GM04503 (cell line): ENCODE measurements at regions not wholly inside any gene's neighbourhood (a gene's known extent, or its start where the extent isn't known, plus 50 kb on each side); places are given as distances from the start of the nearest gene placed in this dataset.

ENCODE experiments used
- DNase-seq: peaks from one replicate; pipeline ENCODE4 v3.0.0-alpha.2; 2012; ENCODE audit warnings: low read depth

GRCh38 chr14:34350903-34351302 lies 111.1 kb downstream of the SPTSSA start:
- no peak for DNase-seq

DNA sequence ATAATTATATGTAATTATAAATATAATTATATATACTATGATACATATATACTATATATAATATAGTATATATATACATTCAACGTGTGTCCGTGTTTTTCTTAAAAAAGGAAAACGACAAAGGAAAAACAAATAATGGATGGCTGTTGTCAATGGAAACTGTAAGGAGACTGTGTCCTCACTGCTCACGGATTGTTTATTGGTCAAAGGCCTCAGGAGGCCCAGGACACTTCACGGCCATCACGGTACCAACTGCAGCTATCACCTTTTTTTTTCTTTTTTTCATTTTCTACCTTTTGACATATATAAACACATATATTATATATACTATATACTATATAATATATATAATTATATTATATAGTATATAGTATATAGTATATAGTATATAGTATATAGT lies 113.4 kb downstream of the SPTSSA start:
- no peak for DNase-seq

- DNase-seq, result no peak
These were observed 114.4 kb downstream of the SPTSSA start for GRCh38 chr14:34347683-34348082.

GRCh38 chr14:34345718-34346465 lies 116.1 kb downstream of the SPTSSA start:
- DNase-seq, result no peak

GRCh38 chr14:34344318-34344717 lies 117.7 kb downstream of the SPTSSA start:
- DNase-seq, result no peak

DNA sequence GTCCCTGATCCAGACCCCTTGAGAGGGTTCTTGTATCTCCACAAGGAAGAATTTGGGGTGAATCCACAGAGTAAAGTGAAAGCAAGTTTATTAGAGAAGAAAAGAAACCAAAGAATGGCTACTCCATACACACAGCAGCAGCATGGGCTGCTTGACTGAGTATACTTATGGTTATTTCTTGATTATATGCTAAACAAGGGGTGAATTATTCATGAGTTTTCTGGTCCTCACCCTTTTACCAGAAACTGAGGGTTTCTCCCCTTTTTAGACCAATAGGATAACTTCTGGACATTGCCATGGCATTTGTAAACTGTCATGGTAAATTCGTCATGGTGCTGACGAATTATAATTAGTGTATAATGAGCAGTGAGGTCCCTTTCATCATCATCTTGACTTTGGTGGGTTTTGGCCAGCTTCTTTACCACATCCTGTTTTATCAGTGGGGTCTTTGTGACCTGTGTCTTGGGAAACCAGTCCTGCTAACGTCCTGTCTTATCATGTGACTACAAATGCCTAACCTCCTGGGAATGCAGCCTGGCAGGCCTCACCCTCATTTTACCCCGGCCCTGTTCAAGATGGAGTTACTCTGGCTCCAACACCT lies 121.9 kb downstream of the SPTSSA start:
- no peak for DNase-seq

DNA sequence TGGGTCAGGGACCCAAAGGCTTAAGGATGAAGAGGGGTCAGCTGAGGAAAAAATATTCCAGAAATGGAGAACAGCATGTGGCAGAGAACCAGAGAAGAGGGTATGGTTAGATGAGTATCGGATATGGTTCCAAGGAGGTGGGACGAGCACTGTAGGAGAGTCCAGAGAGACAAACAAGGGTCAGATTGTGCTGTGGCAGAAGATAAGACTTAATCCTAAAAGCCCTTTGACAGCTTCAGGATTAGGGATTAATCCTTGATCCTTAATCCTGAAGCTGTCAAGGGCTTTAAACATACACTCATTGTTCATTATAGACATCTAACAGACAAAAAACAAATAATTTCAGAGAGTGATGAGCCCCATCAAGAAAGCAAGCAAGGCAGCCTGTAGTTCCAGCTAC lies 124.0 kb downstream of the SPTSSA start:
- no peak for DNase-seq

DNA sequence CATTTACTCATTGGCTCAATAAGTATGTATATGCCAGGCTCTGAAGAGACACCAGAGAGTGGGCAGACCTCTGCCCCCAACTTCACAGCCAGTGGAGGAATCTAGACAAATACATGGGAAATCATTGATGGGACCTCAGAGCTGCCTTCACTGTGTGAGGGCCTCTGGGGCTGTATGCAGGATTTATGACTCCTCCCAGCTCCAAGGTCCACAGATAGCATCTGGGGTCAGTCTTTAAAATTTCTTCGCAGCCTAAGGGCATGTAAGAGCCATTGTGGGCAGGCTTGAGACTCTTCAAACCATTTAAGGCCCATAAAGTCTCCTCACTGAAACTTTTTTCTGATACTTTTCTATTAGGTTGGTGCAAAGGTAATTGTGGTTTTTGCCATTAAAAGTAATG lies 125.5 kb downstream of the SPTSSA start:
- DNase-seq, result no peak

DNA sequence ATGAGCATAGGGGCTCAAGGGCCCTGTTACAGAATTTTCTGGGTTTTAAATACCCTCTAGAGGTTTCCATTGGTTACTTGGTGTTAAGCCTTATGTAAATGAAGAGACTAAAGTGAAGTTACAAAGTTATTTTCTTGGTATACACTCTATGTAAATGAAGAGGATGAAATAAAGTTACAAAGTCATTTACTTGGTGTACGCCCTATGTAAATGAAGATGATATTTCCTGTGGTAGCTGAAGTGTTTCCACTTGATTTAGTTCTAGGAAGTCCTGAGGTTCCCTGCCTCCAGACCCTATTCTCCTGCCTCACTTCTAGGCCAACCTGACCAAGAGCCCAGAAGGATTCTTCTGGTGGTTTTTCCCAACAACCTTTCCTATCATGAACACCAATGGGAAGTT lies 126.1 kb downstream of the SPTSSA start:
- DNase-seq, result no peak

- no peak for DNase-seq
These were observed 127.7 kb downstream of the SPTSSA start for GRCh38 chr14:34334329-34334728.

GRCh38 chr14:34331728-34332623 lies 130.1 kb downstream of the SPTSSA start:
- DNase-seq, result no peak

DNA sequence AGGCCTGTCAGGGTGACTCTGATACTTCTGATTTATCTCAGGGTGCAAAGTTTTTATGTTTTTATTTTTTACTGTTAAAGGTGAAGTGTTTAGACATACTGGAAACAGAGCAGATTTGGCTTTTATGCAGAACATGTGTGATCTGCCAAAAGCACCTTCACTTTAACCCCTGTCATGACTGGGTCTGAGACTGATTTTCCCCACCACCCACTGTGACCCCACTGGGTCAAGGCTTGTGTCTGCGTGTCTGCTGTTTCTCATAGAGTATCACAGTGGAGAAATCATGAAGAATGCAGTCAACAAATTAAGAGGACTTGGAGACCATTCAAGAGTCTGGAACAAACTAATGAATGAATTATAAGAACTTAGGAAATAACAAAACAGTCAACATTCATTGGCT lies 131.2 kb downstream of the SPTSSA start:
- no peak for DNase-seq

GRCh38 chr14:34329301-34329700 lies 132.7 kb downstream of the SPTSSA start:
- DNase-seq, result no peak

GRCh38 chr14:34328178-34328577 lies 133.9 kb downstream of the SPTSSA start:
- DNase-seq, result no peak

- no peak for DNase-seq
These were observed 136.5 kb downstream of the SPTSSA start for GRCh38 chr14:34325493-34325892.

DNA sequence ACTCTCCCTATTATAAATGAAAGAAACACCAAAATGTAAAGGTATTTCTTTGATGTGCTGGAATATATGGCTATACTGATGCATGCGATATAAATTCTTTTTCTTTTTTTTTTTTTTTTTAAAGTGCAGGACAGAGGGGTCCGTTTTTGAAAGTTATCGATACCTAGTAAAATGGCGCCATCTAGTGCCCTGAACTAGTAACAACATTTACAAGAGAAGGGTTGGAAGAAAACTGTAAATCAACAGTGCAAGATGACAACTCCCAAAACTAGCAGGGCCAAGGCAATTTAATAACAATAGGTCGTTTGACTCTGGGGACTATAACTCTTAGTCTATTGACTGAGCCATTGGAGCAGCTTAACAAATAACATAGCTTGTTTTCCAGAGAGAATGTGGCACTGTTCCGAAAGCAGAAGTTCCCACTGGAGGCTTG lies 137.7 kb downstream of the SPTSSA start:
- no peak for DNase-seq

DNA sequence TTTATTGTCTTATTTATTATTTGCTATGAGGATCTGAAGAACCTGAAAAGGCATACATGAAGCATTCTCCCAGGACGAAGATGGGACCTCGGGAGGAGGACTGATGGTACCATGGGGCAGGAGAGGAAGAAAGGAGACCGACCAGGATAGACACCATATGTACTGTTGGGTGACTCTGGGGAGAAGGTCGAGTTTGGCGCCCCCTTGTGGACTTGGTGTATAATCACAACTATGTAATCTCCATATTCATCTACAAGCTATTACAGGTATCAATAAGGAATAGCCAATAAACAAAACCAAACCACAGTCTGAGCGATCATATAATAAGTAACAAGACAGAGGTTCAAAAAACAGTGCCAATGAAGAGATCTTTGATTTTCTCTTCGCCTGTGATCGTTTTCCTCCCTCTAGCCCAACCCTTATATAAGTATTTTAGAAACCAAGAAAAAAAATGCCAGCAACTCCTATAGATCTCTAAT lies 139.1 kb downstream of the SPTSSA start:
- DNase-seq, result no peak

GRCh38 chr14:34319140-34319539 lies 142.9 kb downstream of the SPTSSA start:
- no peak for DNase-seq

GRCh38 chr14:34318014-34318413 lies 144.0 kb downstream of the SPTSSA start:
- DNase-seq, result no peak

DNA sequence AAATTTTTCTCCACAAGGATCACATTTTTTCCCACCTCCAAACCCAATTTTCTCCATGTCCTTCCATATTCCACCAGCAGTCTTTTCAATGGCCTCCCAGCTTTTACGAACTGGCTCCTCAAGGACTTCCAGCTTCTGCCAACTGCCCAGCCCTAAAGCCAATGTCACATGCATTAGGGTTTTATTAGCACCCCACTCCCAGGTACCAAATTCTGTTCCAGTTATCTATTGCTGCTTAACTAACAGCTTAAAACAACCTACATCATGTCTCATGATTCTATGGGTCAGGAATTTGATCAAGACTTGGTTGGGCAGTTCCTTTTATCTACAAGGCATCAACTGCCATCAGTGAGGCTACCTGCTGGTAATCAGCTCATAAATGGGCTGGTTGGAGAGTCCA lies 151.3 kb downstream of the SPTSSA start:
- no peak for DNase-seq

DNA sequence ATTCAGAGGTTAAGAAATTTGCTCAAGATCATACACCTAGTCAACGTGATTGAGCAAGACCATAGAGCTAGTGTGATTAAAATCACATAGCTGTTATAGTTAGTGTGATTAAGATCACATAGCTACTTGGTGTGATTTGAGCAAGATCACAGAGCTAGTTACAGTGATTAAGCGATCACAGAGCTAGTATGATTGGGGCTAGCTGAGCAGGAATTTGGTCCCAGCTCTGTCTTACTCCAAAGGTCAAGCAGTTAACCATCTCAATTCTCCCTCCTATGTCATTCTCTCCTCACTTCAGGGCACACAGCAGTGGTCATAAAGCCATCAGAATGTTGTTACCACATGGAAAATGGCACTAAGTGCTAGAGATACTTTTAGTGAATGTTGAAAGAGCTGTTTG lies 158.2 kb downstream of the SPTSSA start:
- no peak for DNase-seq

- no peak for DNase-seq
These were observed 159.4 kb downstream of the SPTSSA start for GRCh38 chr14:34302654-34303053.
